ENCODE measurements at regions not wholly inside any gene's neighbourhood (a gene's known extent, or its start where the extent isn't known, plus 50 kb on each side); places are given as distances from the start of the nearest gene placed in this dataset.

DNA sequence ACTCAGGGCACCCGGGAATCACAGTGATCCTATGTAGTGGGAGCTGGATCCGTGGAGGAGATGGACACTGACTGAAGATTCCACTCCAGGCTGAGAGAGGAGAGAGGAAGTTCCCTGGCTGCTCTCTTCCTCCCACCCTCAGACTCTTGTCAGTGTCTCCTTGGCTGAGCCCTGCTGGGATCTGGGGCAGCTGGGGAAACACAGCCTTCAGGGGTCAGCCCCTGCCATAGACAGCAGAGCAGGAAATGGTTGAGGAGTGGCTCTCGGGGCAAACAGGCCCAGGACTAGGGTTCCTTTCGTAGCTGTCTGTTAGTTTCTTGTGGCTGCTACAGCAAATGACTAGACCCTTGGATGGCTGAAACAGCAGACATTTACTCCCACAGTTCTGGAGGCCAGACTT lies 174.4 kb upstream of the BMPER start:
- TF ChIP-seq, protein P1, sequence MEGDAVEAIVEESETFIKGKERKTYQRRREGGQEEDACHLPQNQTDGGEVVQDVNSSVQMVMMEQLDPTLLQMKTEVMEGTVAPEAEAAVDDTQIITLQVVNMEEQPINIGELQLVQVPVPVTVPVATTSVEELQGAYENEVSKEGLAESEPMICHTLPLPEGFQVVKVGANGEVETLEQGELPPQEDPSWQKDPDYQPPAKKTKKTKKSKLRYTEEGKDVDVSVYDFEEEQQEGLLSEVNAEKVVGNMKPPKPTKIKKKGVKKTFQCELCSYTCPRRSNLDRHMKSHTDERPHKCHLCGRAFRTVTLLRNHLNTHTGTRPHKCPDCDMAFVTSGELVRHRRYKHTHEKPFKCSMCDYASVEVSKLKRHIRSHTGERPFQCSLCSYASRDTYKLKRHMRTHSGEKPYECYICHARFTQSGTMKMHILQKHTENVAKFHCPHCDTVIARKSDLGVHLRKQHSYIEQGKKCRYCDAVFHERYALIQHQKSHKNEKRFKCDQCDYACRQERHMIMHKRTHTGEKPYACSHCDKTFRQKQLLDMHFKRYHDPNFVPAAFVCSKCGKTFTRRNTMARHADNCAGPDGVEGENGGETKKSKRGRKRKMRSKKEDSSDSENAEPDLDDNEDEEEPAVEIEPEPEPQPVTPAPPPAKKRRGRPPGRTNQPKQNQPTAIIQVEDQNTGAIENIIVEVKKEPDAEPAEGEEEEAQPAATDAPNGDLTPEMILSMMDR (IDR thresholded peaks at IDR 0.05; ENCODE audit: low read depth, low read length) = no peak
- no peak for TF ChIP-seq EZH2phosphoT487 (IDR thresholded peaks at IDR 0.05; ENCODE audit: low read depth)

Measured in OCI-LY3 (cell line).